ENCODE measurements at regions not wholly inside any gene's neighbourhood (a gene's known extent, or its start where the extent isn't known, plus 50 kb on each side); places are given as distances from the start of the nearest gene placed in this dataset.

DNA sequence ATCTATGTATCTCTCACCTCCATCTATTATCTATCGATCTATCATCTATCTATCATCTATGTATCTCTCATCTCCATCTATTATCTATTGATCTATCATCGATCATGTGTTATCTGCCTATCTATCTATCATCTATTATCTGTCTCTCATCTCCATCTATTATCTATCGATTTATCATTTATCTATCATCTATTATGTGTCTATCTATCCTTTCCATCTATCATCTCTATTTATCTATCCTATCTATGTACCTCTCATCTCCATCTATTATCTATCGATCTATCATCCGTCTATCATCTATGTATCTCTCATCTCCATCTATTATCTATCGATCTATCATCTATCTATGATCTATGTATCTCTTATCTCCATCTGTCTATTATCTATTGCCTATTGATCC is 188.1 kb downstream of the ASMT start:
- H4K5ac ChIP-seq (ENCODE audit: insufficient read length, low read depth, low read length) = no peak overlapping the region
- POLR2A ChIA-PET (ENCODE audit: partially characterized antibody) = no interaction called here
- TF ChIP-seq CTBP2 (IDR thresholded peaks at IDR 0.05; ENCODE audit: borderline replicate concordance, insufficient read depth, insufficient read length, low read length) (no peak), EGR1 (IDR thresholded peaks at IDR 0.05; ENCODE audit: borderline replicate concordance, low read depth, low read length) (no peak), CHD2 (IDR thresholded peaks at IDR 0.05; ENCODE audit: low read length) (no peak), TCF12 (IDR thresholded peaks at IDR 0.05; ENCODE audit: low read depth, low read length) (no peak), RXRA (IDR thresholded peaks at IDR 0.05; ENCODE audit: insufficient read depth, low read depth, low read length) (no peak), FOSL1 (IDR thresholded peaks at IDR 0.05; ENCODE audit: insufficient read depth, low read depth, low read length) (no peak), CEBPB (IDR thresholded peaks at IDR 0.05; ENCODE audit: low read depth, low read length) (no peak)
- TF ChIP-seq, protein P1, sequence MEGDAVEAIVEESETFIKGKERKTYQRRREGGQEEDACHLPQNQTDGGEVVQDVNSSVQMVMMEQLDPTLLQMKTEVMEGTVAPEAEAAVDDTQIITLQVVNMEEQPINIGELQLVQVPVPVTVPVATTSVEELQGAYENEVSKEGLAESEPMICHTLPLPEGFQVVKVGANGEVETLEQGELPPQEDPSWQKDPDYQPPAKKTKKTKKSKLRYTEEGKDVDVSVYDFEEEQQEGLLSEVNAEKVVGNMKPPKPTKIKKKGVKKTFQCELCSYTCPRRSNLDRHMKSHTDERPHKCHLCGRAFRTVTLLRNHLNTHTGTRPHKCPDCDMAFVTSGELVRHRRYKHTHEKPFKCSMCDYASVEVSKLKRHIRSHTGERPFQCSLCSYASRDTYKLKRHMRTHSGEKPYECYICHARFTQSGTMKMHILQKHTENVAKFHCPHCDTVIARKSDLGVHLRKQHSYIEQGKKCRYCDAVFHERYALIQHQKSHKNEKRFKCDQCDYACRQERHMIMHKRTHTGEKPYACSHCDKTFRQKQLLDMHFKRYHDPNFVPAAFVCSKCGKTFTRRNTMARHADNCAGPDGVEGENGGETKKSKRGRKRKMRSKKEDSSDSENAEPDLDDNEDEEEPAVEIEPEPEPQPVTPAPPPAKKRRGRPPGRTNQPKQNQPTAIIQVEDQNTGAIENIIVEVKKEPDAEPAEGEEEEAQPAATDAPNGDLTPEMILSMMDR (IDR thresholded peaks at IDR 0.05; ENCODE audit: control extremely low read depth in 1 of 3, insufficient read depth in 1 of 3, low read depth in 1 of 3, low read length in 3 of 3) = no peak

More for the DNA sequence above, 188.1 kb downstream of the ASMT start:
- no peak overlapping the region for H4K91ac ChIP-seq (replicated peaks; ENCODE audit: insufficient read length, low read length)
- no peak overlapping the region for H2BK15ac ChIP-seq (ENCODE audit: low read length)
- H3K36me3 ChIP-seq (ENCODE audit: control insufficient read depth in 2 of 4, insufficient read depth in 4 of 4, low read length in 3 of 4) = no peaks in the 10 kb centered on the region
- no peaks in the 10 kb centered on the region; the same call in 1 of the 2 replicates for H3K23me2 ChIP-seq (ENCODE audit: low read depth, low read length)
- H3K4me3 ChIP-seq (ENCODE audit: extremely low read depth in 1 of 4, insufficient read depth in 2 of 4, low read depth in 3 of 4, low read length in 4 of 4) = no peak overlapping the region
- H2BK12ac ChIP-seq (ENCODE audit: low read depth, low read length) = no peak overlapping the region
- no peak overlapping the region for H2BK20ac ChIP-seq (ENCODE audit: low read length)
- H2AK5ac ChIP-seq (ENCODE audit: low read depth, low read length) = no peak overlapping the region
- WGBS, 2 experiments (ENCODE audit: extremely low coverage in 1 of 2, insufficient coverage in 1 of 2, insufficient read length in 1 of 2, insufficient replicate concordance in 2 of 2, low coverage in 1 of 2, low lambda C conversion rate in 2 of 2, missing lambda C conversion rate in 1 of 2) = 91 to 100% methylated on average over 4 to 6 of the region's 6 CpGs
- no peaks in the 10 kb centered on the region for H3K27me3 ChIP-seq (replicated peaks in 1 of 4; ENCODE audit: control insufficient read depth in 3 of 4, extremely low read depth in 1 of 4, insufficient read depth in 3 of 4, low read length in 3 of 4)
- no peak overlapping the region for H2BK5ac ChIP-seq (ENCODE audit: low read depth, low read length)
- H3K9ac ChIP-seq (replicated peaks in 1 of 4; ENCODE audit: extremely low read depth in 1 of 4, low read depth in 3 of 4, low read length in 3 of 4) = no peak overlapping the region
- no peak for DNase-seq (ENCODE audit: low read depth in 1 of 2, low spot score in 2 of 2)
- no peaks in the 10 kb centered on the region for H3K79me2 ChIP-seq (ENCODE audit: control insufficient read depth in 1 of 2, insufficient read depth in 2 of 2, low read length in 2 of 2)
- no peak overlapping the region for H3K4me2 ChIP-seq (ENCODE audit: insufficient read depth in 1 of 2, low read depth in 2 of 2, low read length in 2 of 2)
- H2AFZ ChIP-seq (ENCODE audit: low read length) = no peak overlapping the region
- no peak overlapping the region for H3K27ac ChIP-seq (ENCODE audit: low read depth, low read length)
- no peak for FAIRE-seq
- no peaks in the 10 kb centered on the region for H3K9me3 ChIP-seq (ENCODE audit: insufficient read depth in 2 of 2, low read depth in 1 of 2, low read length in 1 of 2)
- CTCF ChIA-PET (ENCODE audit: partially characterized antibody) = no interaction called here
- H3K14ac ChIP-seq (ENCODE audit: insufficient read length) = no peak overlapping the region
- no peaks in the 10 kb centered on the region for H4K20me1 ChIP-seq (replicated peaks in 1 of 2; ENCODE audit: control insufficient read depth in 1 of 2, insufficient read depth in 2 of 2, low read length in 2 of 2)
- peaks cover 0 to 2% (median 1%) of the 10 kb centered on the region in 4 experiments; a peak in 2 of 7 replicates for H3K4me1 ChIP-seq (replicated peaks in 1 of 4; ENCODE audit: control insufficient read depth in 3 of 4, insufficient read depth in 4 of 4, low read length in 3 of 4)
- H2BK120ac ChIP-seq (replicated peaks; ENCODE audit: low read depth, low read length) = no peak overlapping the region
- no peak overlapping the region for H3K4ac ChIP-seq (replicated peaks; ENCODE audit: insufficient read length, low read depth, low read length)
- no peak overlapping the region for H3K23ac ChIP-seq (ENCODE audit: insufficient read length)
- no peaks in the 10 kb centered on the region for H3K79me1 ChIP-seq (ENCODE audit: low read depth, low read length)
- no peak overlapping the region for H3K56ac ChIP-seq (replicated peaks; ENCODE audit: insufficient read length, low read depth, low read length)
- no peak overlapping the region for H3K18ac ChIP-seq (ENCODE audit: extremely low read depth, low read length)
- H4K8ac ChIP-seq (ENCODE audit: extremely low read depth, insufficient read depth, low read length) = no peak overlapping the region

All from H1 (cell line).